DMS153 treated with DMSO at 0.1 percent for 48 hours (cell line): ENCODE measurements at regions not wholly inside any gene's neighbourhood (a gene's known extent, or its start where the extent isn't known, plus 50 kb on each side); places are given as distances from the start of the nearest gene placed in this dataset.

Source experiments
- DNase-seq: peaks from one replicate; lab custom pipeline; 2025; ENCODE audit not compliant: unreplicated experiment; lab: John Stamatoyannopoulos, UW

- no peak for DNase-seq
These were observed 327.4 kb downstream of the DRD1 start for GRCh38 chr5:175116466-175117048.

GRCh38 chr5:175115831-175116230 lies 328.2 kb downstream of the DRD1 start:
- no peak for DNase-seq

GRCh38 chr5:175113947-175114346 lies 330.0 kb downstream of the DRD1 start:
- no peak for DNase-seq

- DNase-seq, result no peak
These were observed 334.8 kb downstream of the DRD1 start for GRCh38 chr5:175109058-175109755.

- DNase-seq, result no peak
These were observed 336.1 kb downstream of the DRD1 start for GRCh38 chr5:175107865-175108264.

- peak; percentile 3 for DNase-seq
These were observed 336.9 kb downstream of the DRD1 start for GRCh38 chr5:175107028-175107588.

GRCh38 chr5:175104677-175105076 lies 339.3 kb downstream of the DRD1 start:
- no peak for DNase-seq

- no peak for DNase-seq
These were observed 340.2 kb downstream of the DRD1 start for GRCh38 chr5:175103746-175104145.

- no peak for DNase-seq
These were observed 341.3 kb downstream of the DRD1 start for GRCh38 chr5:175102717-175103116.

GRCh38 chr5:175098301-175098700 lies 345.7 kb downstream of the DRD1 start:
- DNase-seq, result no peak

GRCh38 chr5:175096469-175097165 lies 347.4 kb downstream of the DRD1 start:
- no peak for DNase-seq

GRCh38 chr5:175094461-175094860 lies 349.5 kb downstream of the DRD1 start:
- no peak for DNase-seq

GRCh38 chr5:175092691-175093090 lies 351.3 kb downstream of the DRD1 start:
- DNase-seq, result no peak

- no peak for DNase-seq
These were observed 355.0 kb downstream of the DRD1 start for GRCh38 chr5:175088963-175089362.

- DNase-seq, result no peak
These were observed 358.6 kb downstream of the MSX2 start for GRCh38 chr5:175082866-175083590.

- no peak for DNase-seq
These were observed 358.0 kb downstream of the MSX2 start for GRCh38 chr5:175082346-175082745.

- no peak for DNase-seq
These were observed 355.3 kb downstream of the MSX2 start for GRCh38 chr5:175079707-175080106.

- no peak for DNase-seq
These were observed 345.9 kb downstream of the MSX2 start for GRCh38 chr5:175070283-175070682.

- no peak for DNase-seq
These were observed 335.9 kb downstream of the MSX2 start for GRCh38 chr5:175060257-175060656.

- no peak for DNase-seq
These were observed 335.4 kb downstream of the MSX2 start for GRCh38 chr5:175059687-175060211.

- DNase-seq, result no peak
These were observed 332.4 kb downstream of the MSX2 start for GRCh38 chr5:175056831-175057230.
